ENCODE measurements at regions not wholly inside any gene's neighbourhood (a gene's known extent, or its start where the extent isn't known, plus 50 kb on each side); places are given as distances from the start of the nearest gene placed in this dataset.
A peak's percentile ranks its signal among the peaks of the same experiment; 100 is the strongest.

DNA sequence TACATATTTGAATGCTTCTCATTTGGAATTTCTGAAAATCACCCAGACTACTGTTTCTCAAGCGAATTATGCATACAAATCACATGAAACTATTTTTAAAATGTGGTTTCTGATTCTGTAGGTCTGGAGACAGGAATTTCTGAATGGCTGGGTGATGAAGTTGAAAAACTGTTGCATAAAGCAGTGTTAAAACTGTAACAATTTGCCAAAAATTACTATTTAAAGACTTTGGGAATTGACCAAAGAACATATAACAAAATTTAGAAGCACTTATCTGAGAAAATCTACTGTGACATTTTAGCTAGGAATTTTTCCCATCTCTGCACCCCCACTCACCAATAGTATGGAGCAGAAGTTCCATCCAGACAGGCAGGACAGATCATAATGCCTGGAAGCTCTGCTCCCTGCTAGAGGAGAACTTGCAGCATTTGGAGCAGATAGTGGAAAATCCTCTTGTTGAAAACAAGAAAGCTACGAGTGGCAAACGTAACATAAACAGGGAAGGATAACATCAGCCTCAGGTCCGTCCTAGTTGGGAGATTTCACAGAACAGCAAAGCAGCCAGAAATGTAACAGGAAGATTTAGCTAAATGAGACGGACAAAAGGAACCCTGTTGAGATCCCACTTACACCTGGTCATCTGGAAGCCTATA is 132.3 kb upstream of the MCTP2 start:
- DNase-seq = no peak

DNA sequence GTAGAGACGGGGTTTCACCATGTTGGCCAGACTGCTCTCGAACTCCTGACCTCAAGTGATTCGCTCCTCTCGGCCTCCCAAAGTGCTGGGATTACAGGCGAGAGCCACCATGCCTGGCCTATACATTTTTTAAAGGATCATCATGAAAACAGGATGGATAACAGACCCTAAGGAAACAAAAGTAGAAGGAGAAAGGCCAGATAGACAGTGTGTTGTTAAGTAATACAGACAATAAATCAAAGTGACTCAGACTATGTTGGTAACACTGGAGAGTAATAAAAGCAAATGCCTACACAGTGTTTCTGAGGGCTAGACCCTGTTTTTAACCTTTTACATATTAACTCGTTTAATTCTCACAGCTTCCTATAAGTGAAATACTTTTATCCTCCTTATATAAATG is 133.8 kb upstream of the MCTP2 start:
- DNase-seq = no peak

- DNase-seq = no peak
Measured at GRCh38 chr15:94094310-94094709, 137.1 kb upstream of the MCTP2 start.

DNA sequence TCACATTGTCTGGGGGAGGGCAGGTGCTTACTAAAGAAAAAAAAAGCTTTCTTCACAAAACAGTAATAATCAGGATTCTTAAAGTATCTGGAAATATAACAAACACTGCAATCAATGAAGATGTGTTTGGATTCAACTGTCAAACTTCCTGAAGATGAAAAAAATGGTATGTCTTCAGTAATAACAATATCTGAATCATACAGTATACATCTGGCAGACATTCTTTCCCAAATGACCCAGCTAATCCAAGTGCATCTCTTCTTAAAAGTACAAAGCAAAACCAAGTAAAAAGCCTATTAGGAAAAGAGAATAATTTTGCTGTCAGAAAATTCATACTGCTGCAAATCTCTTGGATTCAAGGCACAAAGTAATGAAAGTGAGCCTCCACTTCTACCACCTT is 145.0 kb upstream of the MCTP2 start:
- no peak for DNase-seq

- no peak for DNase-seq
Measured at GRCh38 chr15:94083467-94084052, 147.8 kb upstream of the MCTP2 start.

GRCh38 chr15:94081829-94082228 is 149.5 kb upstream of the MCTP2 start:
- DNase-seq = no peak

GRCh38 chr15:94080989-94081605 is 150.3 kb upstream of the MCTP2 start:
- DNase-seq = no peak

DNA sequence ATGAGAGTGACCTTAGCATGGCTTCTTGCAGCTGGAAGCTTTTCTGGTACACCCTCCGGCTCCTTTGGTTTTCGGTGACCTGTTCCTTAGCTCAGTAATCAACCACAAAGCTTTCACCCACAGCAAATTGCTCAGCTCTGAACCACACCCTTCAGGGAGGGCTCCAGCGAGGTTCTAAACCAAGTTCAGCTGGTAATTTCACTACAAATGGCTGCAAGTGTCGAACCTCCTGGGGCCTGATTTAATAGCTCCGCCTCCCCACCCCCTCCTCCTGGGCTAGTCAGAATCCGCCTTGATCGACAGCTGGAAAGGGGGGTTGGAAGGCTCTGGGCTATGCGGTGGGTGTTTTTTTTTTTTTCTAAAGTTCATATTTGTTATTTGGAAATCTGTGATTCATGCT is 150.9 kb upstream of the MCTP2 start:
- no peak for DNase-seq

- no peak for DNase-seq
Measured at GRCh38 chr15:94079968-94080367, 151.4 kb upstream of the MCTP2 start.

- DNase-seq = no peak
Measured at GRCh38 chr15:94079459-94079858, 151.9 kb upstream of the MCTP2 start.

- no peak for DNase-seq
Measured at GRCh38 chr15:94077938-94078337, 153.4 kb upstream of the MCTP2 start.

GRCh38 chr15:94075349-94075748 is 156.0 kb upstream of the MCTP2 start:
- no peak for DNase-seq

- DNase-seq = peak; percentile 16
Measured at GRCh38 chr15:94070356-94071295, 160.7 kb upstream of the MCTP2 start.

DNA sequence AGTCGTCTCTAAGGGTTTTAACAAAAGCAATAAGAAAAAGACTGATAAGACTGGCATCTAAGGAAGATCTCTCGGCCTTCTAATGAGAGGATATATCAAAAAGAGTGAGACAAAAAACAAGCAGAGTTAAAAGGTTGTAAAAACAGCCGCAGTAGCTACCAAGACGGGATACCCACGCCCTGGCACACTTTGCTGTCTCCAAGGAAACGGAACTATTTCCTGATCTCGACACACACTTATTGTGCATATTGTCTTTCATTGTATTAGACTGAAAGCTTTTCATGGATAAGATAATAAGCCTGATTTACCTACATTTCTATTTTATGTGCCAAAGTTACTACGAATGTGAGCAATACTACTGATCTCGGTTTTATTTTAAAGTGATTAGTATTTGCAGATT is 161.5 kb upstream of the MCTP2 start:
- no peak for DNase-seq

- DNase-seq = no peak
Measured at GRCh38 chr15:94066811-94067210, 164.6 kb upstream of the MCTP2 start.

DNA sequence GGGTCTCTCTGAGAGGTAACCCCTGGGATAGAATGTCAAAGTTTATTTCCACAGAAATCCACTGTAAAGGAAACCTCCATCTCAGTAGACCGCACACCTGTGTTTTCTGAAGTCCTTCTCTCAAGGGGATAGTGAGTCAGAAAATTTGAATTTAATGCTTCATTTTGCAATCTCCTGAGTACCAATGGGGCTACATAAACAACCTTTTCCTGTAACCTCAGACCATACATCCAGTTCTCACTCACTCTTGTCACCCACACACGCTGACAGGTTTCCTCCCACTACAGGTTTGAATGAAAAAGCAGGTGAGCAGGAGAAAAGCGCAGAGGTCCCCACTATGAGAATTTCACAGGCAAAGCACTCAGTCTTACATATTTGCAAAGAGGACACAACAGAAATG is 165.3 kb upstream of the MCTP2 start:
- no peak for DNase-seq

GRCh38 chr15:94064676-94065313 is 166.6 kb upstream of the MCTP2 start:
- DNase-seq = no peak

- DNase-seq = no peak
Measured at GRCh38 chr15:94061041-94061440, 170.3 kb upstream of the MCTP2 start.

GRCh38 chr15:94059013-94059587 is 172.3 kb upstream of the MCTP2 start:
- no peak for DNase-seq

DNA sequence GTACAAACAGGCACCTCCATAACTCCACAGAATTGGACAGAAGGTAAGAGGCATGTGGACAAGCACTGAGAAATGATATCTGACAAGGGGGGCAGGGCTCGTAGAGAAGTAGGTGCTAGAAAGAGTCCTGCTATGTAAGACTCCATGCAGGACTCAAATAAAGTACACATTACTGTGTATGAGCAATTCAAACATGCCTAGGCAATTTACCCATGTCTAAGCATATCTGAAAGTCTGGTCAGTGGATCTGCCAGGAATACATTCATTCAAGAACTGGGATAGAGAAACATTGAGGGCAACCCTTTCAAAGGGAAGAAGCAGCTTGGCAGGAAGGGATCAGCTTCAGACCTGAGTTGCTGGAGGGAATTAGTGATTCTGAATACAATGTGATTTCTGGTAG is 174.1 kb upstream of the MCTP2 start:
- DNase-seq = no peak

DNA sequence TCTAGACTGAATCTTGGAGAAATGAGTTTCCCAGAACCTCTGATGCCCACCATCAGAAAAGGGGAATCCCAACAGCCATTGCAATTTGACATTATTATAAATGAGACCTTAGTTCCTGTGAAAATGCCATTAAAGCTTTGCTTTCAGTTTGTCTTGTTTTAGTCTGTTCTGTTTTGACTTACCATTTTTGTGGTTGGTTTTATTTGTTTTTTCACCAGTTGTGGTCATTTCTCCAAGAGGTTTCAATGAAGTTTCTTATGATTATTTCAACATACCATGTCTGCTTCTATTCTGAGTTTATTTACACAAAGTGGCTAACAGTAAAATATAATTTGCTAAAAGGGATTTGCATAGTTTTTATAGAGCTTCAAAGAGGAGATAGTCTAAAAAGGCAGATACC is 175.0 kb upstream of the MCTP2 start:
- no peak for DNase-seq

- DNase-seq = no peak
Measured at GRCh38 chr15:94053626-94054025, 177.7 kb upstream of the MCTP2 start.

GRCh38 chr15:94052711-94053110 is 178.7 kb upstream of the MCTP2 start:
- DNase-seq = no peak
